Activated T-cell treated with anti-CD3 and anti-CD28 coated beads for 24 hours (primary cell): ENCODE measurements at regions not wholly inside any gene's neighbourhood (a gene's known extent, or its start where the extent isn't known, plus 50 kb on each side); places are given as distances from the start of the nearest gene placed in this dataset.

Experiments used
- DNase-seq: peaks from one replicate; pipeline ENCODE4 v3.0.0-alpha.2; 2020; ENCODE audit warnings: low read depth

DNA sequence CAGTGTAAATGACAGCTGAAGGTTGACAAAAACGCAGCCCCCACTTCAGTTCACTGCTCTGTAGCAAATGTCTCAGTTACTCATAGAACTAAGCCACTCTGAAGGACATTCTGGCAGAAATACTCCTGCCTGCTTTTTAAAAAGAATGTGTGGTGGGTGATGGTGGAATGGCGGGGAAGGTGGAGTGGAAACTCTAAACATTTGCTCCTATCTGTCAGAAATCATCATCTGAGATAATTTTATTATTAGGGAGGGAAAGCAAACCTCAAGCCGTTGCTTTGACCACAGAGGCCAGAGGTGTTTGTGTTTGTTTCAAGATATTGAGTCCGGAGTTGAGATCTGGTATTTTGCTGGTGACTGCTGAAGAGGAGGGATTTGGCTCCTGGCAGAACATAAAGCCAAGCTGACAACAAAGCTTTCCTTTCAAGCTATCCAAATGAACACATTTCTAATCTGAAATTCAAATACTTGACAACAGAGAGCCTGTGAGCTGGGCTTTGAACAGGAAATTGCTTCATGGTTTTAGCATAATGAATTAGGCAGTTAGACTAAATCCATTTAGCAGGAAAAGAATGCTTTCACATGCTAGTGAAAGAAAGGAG is 362.7 kb downstream of the CSNK1G3 start:
- DNase-seq, result no peak

DNA sequence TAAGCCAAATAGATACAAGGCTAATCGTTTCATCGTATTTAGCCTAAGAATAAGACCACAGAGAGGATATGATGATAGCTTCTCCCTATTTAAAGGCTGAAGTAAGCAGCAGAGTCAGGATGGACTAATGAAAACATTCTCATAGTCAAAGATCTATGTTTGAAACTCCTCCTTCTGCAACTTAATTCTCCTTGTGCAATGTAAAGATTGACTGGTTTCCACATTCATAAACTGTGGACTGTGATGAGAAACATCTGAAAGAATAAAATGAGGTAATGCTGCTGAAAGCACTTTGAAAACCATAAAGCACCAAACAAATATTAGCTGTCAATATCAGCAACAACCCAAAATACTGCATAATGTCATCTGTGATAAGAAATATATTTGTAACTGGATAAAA is 361.9 kb downstream of the CSNK1G3 start:
- no peak for DNase-seq

DNA sequence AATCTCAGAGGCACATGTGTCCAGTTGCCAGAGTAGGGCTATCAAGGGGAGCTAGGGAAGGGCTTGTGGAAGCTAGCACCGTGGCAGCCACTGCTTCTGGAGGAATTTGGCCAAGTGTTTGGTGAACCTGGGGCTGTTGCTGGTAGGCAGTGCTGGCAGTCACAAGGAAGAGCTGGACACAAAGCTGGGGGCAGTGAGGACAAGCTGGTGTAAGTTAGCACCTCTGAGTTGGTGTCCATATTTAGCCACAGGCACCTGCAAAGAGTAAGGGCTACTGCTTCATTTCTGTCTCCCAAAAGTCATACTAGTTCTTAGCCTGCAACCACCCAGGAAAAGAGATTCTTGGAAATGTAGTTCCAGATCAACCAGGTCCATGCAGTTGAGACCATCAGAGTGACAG is 359.4 kb downstream of the CSNK1G3 start:
- DNase-seq, result no peak

DNA sequence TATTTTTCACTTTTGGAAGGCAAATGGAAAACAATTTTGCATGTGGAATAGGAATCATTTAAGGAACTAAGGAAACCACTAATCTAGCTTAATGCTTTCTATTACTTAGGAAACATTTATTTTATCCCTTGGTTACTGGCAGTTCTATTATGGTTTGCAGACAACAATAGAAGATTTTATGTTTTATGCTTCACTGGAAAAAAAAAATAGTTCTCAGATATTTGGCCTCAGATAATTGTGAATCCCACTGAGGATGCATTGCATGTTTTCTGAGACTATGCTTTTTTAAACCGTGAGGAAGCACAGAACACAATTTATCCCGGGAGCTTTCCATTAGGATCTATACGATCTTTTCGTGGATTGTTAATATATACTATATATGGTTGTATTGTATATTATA is 356.9 kb downstream of the CSNK1G3 start:
- no peak for DNase-seq

DNA sequence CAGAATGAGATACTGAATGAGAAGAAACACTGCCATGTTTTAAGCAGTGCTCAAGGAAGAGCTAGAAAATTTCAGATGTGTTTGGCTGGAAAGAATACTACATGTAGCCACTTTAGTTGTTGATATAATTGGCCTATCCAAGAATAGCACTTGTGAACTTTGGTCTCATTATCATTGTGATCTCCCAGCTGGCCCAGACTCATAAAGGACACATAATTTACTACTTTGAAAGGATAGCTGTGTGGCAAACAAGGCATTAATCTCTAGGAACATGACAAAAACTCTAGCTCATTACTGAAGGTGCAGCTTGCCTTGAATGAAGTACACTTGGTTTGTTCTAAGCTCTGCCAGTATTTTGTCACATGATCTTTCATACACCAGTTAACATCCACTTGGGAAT is 356.3 kb downstream of the CSNK1G3 start:
- no peak for DNase-seq

DNA sequence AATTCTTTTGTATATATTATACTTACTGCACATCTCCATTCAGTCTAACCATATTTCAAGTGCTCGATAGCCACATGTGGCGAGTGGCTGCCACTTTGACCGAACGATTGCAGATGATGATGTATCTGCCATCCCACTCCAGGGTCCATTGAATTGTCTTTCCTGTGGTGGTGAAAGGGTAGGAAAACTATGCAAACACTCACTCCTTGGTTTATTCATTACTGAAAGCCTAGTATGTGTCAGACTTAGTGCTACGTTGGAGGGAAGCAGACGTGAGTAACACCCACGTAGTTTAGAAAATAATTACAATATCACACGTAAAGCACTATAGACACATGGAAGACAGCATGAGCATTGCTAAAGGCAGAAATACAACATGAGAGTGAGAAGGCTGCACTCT is 353.7 kb downstream of the CSNK1G3 start:
- no peak for DNase-seq

DNA sequence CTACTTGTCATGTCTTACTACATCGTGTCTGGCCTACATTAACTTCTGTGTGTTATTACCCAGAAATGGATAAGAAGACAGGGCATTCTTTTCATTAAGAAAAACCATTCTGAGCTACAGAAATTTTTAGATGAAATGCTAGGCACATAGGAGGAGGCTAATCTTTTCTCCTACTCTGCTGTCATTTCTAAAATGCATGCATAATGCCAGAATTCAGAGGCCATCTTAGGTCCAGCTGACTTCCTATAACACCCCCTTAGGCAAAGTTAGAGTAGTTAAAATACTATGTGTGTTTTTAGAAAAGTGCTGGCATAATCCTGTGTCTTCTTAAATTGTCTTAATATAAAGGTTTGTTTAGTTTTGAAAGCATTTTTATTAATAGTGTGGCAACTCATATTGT is 352.6 kb downstream of the CSNK1G3 start:
- DNase-seq, result no peak

DNA sequence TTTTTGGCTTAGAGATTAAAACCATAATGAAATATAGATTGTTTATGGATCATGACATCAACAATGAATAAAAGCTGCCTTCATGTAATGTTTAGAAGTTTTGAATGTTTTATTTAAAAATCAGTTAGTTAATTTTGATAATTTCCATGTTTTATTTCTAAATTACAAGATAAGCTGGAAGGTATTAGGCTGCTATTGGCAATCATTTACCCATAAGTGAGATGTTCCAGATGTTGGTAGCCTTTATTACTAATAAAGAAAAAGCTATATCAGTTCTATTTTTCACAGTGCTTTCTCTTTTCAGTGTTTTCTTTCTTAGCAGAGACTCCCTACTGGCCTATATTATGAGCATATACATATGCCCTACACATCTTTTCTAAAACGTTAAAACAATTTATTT is 347.0 kb downstream of the CSNK1G3 start:
- no peak for DNase-seq

DNA sequence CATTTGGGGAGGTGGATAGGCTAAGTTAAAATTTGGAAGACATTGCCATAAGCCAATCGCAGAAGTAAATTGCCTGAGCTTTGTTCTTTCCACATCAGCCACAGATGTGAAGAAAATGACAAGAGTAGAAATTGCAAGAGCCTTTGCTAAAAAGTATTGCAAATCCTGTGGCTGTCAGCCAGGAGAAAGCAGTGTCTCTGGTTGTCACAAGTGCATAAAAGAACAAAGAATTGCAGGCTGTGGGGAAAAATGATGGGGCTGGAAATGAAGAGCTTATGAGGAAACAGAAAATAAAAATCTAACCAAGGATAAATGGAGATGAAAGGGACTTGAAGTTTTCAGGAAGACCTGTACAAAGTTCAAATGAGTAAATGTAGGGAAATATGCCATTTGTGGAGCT is 344.8 kb downstream of the CSNK1G3 start:
- DNase-seq, result no peak

DNA sequence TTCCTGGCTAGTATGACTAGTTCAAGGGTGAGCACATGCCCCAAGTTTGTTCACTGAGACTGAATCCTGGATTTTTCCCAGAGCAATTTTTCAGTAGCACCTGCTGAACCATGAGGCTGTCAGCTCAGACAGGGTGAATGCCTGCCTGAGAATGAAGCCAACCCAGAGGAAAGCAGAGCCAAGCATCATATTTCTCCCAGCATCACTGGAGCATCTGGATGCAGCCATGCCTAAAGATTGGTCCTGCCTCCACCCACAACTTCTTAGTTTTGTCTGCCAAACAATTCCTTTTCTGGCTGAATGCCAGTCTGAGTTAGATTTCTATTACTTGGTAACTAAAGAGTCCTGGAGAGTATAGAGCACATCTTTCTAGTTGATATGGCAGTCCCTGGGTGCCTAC is 343.6 kb downstream of the CSNK1G3 start:
- DNase-seq, result no peak

DNA sequence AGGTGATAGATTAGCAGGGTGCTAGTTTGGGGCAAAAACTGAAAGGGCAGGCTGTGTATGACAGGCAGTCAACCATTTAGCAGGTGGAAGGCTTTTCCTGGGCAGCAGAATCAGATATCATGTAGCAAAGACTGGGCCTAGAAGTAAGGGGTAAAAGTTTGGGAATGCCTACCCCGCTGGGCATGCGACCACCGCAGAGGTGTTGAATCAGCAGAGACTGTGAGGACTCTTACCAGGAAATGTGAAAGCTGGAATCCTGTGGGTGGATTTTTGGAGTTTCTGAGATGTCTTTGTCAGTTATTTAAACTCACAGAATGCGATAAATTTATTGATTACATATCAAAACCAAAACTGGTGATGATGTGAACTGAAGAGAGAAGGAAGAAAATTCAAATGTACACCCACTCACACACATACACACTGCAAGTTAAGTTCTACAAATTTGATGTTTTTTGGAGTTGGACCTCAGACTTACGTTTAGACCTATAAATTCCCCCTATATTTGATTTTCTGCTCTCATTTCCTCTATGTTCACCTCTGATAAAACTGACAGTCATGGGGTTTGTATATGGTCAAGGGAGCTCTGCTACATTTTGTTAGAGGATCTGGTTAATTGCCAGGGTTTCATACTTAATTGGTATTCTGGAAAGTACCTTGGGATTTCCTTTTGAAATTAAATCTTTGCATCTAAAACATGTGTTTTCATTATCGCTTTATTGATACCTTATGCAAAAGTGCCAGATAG is 333.6 kb downstream of the CSNK1G3 start:
- no peak for DNase-seq

DNA sequence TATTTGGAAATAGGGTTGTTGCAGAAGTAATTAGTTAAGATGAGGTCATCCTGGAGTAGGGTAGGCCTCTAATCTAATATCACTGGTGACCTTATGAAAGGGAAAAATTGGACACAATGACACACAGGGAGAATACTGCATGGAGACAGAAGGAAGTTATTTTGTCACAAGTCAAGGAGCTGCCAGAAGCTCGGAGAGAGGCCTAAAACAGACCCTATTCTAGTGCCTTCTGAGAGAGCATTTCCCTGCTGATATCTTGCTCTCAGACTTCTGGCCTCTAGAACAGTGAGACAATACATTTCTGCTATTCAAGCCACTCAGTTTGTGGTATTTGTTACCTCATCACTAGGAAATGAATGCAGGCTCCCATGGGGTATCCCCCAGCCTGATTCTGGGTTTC is 332.9 kb downstream of the CSNK1G3 start:
- no peak for DNase-seq

DNA sequence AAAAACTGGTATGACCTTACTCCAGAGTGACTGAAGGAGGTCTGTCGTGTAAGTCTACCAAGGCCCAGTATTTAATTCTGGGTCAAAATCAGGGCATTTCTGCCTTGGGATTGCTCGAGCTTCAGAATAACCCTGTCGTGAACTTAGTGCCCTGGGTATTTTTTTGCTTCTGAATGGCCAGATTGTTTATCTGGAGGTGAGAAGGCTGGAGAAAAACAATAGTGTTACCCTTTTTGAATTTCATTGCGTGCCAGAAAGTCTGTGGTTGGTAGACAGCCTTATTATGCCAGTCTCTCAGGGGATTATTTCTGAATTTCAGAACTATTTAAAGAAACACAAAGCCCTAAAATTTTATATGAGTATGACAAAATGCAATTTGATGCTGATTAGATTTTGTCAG is 323.4 kb downstream of the CSNK1G3 start:
- no peak for DNase-seq

DNA sequence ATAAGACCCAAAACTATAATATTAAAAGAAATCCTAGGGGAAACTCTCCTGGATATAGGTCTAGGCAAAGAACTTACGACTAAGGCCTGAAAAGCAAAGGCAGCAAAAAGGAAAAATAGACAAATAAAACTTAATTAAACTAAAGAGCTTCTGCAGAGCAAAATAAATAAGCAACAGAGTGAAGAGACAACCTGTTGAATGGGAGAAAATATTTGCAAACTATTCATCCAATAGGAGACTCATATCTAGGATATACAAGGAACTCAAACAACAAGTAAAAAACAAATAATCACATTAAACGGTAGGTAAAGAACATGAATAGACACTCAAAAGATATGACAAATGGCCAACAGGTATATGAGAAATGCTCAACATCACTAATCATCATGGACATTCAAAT is 318.6 kb downstream of the CSNK1G3 start:
- DNase-seq, result no peak

DNA sequence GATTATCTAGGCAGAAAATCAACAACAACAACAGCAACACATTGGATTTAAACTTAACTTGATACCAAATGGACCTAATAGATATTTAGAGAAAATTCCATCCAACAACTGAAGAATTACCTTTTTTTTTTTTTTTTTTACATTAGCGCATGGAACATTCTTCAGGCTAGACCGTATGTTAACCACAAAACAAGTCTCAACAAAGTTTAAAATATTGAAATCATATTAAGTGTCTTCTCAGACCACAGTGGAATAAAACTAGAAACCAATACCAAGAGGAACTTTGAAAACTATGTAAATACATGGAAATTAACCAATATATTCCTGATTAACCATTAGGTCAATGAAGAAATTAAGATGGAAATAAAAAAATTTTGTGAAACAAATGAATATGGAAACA is 315.8 kb downstream of the CSNK1G3 start:
- no peak for DNase-seq

DNA sequence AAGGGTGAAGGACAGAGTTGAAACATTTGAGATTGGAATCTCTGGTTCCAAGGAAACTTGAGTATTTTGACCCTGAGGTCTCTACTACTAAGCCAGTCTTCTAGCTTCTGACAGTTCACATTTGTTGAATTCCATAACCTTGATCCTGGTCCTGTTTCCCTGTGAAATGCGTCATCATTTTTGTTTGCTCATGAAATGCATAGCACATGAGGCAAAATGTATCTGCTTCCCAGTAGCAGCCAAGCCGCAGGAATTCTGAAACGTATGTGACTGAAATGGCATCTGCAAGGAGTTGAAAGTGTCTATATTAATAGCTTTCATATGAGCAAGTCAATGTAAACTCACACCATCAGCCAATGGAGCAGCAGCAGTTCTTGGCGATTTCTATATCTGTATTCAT is 307.9 kb downstream of the CSNK1G3 start:
- no peak for DNase-seq

DNA sequence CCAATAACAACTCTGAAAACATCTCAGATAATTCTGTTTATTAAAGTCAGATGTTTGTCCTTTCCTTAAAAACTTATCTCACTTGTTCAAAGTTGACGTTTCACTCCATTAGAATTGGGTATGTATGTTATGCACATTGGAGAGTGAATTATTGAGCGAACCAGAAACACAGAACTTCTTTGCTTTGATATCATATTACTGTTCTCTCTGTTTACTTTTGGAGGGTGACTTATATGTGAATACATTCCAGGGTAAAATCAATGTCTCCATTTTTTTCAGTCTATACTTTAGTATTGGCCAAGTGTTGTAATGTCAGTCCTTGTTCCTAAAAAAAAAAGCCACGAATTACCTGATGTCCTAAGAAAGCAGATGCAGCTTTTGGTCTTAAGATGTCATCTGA is 307.4 kb downstream of the CSNK1G3 start:
- no peak for DNase-seq

DNA sequence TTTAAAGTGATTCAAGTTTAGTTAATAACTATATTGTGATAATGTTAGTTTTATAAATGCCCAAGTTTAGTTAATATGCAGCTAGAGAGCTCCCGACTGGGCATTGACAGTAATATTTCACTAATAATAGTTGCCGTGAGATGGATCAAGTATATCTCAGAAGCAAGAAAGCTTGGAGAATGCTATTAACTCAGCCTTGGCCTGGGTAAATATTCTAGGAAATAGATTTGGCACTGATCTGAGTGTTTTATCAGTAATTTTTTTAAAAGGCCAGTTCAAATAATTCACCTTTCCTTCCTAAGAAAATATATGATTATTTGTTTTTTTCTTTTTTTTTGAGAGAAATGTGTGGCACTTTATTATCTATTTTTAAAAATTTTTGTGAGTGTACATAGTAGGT is 305.3 kb downstream of the CSNK1G3 start:
- no peak for DNase-seq

DNA sequence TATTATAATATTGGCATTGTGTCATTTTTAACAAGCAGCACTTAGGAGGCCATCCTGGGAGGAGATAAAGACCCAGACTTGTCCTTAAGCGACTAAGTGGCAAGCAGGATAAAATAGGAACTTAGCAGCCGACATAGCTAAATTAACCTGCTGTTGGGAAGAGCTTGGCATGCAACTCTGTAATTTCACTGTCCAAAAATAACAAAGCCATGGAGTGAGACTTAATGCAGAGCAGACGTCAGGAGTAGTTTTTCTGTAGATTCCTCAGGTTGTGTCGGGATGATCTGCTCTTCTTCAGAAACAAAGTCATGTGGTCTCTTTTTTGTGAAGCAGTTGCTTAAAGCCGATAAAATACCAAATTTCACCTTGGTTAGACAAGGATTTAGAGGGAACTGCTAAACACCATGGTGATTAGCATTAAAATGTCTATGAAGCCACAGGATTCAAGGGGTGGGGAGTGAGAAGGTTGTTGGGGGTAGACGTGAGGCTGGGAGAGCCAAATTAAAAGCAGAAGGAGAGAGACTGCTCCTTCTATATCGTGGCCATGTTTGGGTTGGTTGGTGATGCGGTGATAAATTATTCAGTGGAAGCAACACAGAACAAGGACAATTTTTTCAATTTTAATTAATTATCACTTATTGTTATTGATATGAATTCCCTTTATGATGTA is 303.0 kb downstream of the CSNK1G3 start:
- no peak for DNase-seq

DNA sequence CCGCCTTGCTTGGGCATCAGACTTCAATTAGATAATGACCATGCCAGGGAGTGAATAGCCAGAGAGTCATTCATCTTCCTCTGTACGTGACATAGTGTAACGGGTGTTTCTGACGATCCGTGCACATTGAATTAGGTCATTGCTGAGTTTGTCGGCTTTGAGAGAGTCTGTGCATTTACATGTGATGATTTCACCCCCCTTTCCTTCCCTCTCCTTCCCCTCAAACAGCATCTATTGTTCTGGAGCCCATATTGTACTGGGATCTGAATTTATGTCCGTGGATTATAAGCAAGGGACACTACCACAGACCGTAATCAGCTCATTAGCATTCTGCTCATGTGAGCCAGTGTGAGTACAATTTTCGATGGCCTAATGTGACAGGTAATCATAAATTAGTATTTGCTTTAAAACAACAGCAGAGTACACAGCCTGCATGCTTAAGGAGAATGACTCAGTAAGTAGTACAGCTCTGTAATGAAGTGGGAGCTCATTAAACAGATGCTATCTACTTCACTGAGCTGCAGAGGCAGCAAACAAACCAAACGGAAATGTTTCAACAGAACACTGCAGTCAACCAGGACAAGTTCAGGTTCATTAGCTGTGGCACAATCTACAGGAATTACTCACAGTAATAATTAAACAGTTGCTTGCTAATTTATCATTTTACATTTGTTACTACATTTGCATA is 302.1 kb downstream of the CSNK1G3 start:
- no peak for DNase-seq

DNA sequence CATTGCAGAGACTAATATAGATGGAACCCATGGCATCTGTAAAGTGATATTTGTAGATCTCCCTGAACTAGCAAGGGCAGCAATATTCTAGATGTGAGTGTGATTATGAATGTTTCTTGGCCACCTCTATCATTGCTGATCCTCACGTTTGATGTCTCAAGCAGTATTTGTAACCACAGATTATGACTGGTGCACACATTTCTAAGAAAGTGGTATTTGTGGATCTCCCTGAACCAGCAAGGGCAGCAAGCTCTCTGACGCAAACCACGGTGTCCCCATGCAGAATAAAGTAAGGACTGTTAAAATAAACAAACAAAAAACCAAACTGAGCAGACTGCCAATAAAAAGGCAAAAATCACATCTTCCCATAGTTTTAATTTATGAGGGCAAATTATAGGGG is 301.3 kb downstream of the CSNK1G3 start:
- DNase-seq, result no peak

DNA sequence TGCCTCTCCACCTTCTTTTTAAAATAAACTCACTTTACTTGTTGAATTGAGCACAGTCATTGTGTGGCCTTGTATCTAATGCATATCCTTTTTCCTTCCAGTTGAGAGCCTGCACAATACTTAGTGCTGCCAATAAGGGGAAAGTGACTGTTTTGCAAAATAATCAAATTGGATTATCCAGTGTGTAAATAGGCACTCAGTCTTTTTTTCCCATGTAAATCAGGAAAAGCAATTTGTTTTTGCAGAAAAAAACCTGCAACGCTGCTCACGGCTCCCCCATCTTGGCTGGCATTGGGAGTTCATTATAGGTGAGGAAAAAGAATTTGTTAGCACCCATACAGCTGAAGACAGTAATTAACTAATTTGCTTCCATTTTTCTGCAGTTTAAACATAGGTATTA is 299.9 kb downstream of the CSNK1G3 start:
- no peak for DNase-seq

DNA sequence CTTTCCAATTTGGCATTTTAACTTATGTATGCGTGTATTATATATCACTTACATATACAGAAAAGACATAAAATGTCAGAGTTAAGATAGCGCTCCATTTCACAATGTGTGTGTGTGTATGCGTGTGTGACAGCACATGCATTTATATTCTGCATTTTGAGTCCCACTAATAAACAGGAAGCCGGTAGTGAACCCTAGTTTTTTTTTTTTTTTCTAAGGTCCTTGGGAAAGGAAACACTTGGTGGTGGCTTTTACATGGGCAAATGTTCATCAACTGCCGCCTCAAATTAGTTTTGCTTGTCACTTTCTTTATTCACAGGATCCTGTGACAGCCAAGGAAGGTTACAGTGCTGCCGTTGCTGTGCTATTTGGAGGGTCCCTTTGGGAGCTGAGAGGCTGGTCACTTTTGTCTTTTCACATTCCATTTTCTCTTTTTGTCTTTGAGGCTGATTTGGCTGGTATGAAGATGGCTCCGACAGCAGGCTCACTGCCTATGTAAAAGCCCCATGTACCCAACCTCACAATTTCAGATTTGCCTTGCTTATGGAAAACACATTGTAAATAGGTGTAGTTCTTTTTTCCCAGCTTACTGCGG is 298.9 kb downstream of the CSNK1G3 start:
- no peak for DNase-seq
